H9 (cell line): ENCODE measurements at regions not wholly inside any gene's neighbourhood (a gene's known extent, or its start where the extent isn't known, plus 50 kb on each side); places are given as distances from the start of the nearest gene placed in this dataset.

Experiments
- DNase-seq: peaks from one replicate; pipeline ENCODE4 v3.0.0-alpha.2; 2017
- H2AFZ ChIP-seq: one replicate; pipeline ENCODE4 v1.6.1; 2013; ENCODE audit warnings: mild to moderate bottlenecking, low read length, control low read depth, moderate library complexity
- H2AK5ac ChIP-seq: 2 replicates; pipeline ENCODE4 v1.6.1; 2013; ENCODE audit warnings: low read length, control low read depth, mixed read lengths; ENCODE audit not compliant: insufficient read length
- H2BK120ac ChIP-seq: one replicate; pipeline ENCODE4 v1.6.1; 2013; ENCODE audit warnings: low read depth, mild to moderate bottlenecking, low read length, control low read depth, inconsistent platforms; ENCODE audit not compliant: poor library complexity, severe bottlenecking
- H2BK12ac ChIP-seq: 2 replicates; pipeline ENCODE4 v1.6.1; 2013; ENCODE audit warnings: low read length, control low read depth, mixed read lengths, low read depth; ENCODE audit not compliant: insufficient read length
- H2BK15ac ChIP-seq: 2 replicates; pipeline ENCODE4 v1.6.1; 2013; ENCODE audit warnings: low read depth, low read length, control low read depth
- H2BK20ac ChIP-seq: one replicate; pipeline ENCODE4 v1.6.1; 2013; ENCODE audit warnings: low read depth, mild to moderate bottlenecking, low read length, control low read depth, inconsistent platforms; ENCODE audit not compliant: poor library complexity, severe bottlenecking
- H2BK5ac ChIP-seq: 2 replicates; pipeline ENCODE4 v1.6.1; 2013; ENCODE audit warnings: low read length, control low read depth, mixed read lengths; ENCODE audit not compliant: insufficient read length
- H3K14ac ChIP-seq: 2 replicates; pipeline ENCODE4 v1.6.1; 2013; ENCODE audit warnings: low read length, control low read depth; ENCODE audit not compliant: insufficient read depth
- H3K18ac ChIP-seq: 2 replicates; pipeline ENCODE4 v1.6.1; 2013; ENCODE audit warnings: low read depth, mild to moderate bottlenecking, mixed read lengths, low read length, control low read depth; ENCODE audit not compliant: insufficient read length
- H3K23ac ChIP-seq: 2 replicates; pipeline ENCODE4 v1.6.1; 2013; ENCODE audit warnings: low read length, control low read depth, mixed read lengths, low read depth; ENCODE audit not compliant: insufficient read length
- H3K23me2 ChIP-seq: 2 replicates; pipeline ENCODE4 v1.6.1; 2013; ENCODE audit warnings: low read depth, mild to moderate bottlenecking, mixed read lengths, low read length, control low read depth; ENCODE audit not compliant: insufficient read length, poor library complexity, severe bottlenecking
- H3K27ac ChIP-seq: 2 replicates; pipeline ENCODE4 v1.5.1; 2013; ENCODE audit warnings: low read length, control low read depth, mixed read lengths, low read depth; ENCODE audit not compliant: insufficient read length
- H3K27me3 ChIP-seq: 2 replicates; pipeline ENCODE4 v1.6.1; 2013; ENCODE audit warnings: low read length, control low read depth, inconsistent platforms; ENCODE audit not compliant: insufficient read depth
- H3K4ac ChIP-seq: 2 replicates; pipeline ENCODE4 v1.6.1; 2013; ENCODE audit warnings: low read depth, mild to moderate bottlenecking, control low read depth, inconsistent platforms, low read length, moderate library complexity
- H3K4me1 ChIP-seq: 2 replicates; pipeline ENCODE4 v1.6.1; 2013; ENCODE audit warnings: low read length, control low read depth, inconsistent platforms; ENCODE audit not compliant: insufficient read depth
- H3K4me2 ChIP-seq: 2 replicates; pipeline ENCODE4 v1.6.1; 2013; ENCODE audit warnings: low read length, control low read depth, mixed read lengths; ENCODE audit not compliant: insufficient read length, insufficient read depth
- H3K56ac ChIP-seq: 2 replicates; pipeline ENCODE4 v1.6.1; 2013; ENCODE audit warnings: low read depth, mild to moderate bottlenecking, mixed read lengths, low read length, control low read depth; ENCODE audit not compliant: insufficient read length
- H3K79me1 ChIP-seq: 2 replicates; pipeline ENCODE4 v1.6.1; 2013; ENCODE audit warnings: low read depth, mild to moderate bottlenecking, moderate library complexity, low read length, control low read depth, inconsistent platforms; ENCODE audit not compliant: insufficient read depth, poor library complexity, severe bottlenecking
- H3K79me2 ChIP-seq: 2 replicates; pipeline ENCODE4 v1.6.1; 2013; ENCODE audit warnings: low read length, control low read depth, inconsistent platforms; ENCODE audit not compliant: insufficient read depth
- H3K9ac ChIP-seq: 2 replicates; pipeline ENCODE4 v1.6.1; 2013; ENCODE audit warnings: low read length, control low read depth, mixed read lengths; ENCODE audit not compliant: insufficient read length; ENCODE audit errors: extremely low read depth
- H3K9me3 ChIP-seq: one replicate; pipeline ENCODE4 v1.6.1; 2013; ENCODE audit warnings: low read depth, low read length, inconsistent platforms; ENCODE audit not compliant: control insufficient read depth
- H3T11ph ChIP-seq: one replicate; pipeline ENCODE4 v1.6.1; 2013; ENCODE audit warnings: mild to moderate bottlenecking, low read length, control low read depth, inconsistent platforms
- H4K20me1 ChIP-seq: one replicate; pipeline ENCODE4 v1.6.1; 2013; ENCODE audit not compliant: control insufficient read depth, insufficient read length, insufficient read depth
- H4K5ac ChIP-seq: 2 replicates; pipeline ENCODE4 v1.6.1; 2013; ENCODE audit warnings: low read depth, mild to moderate bottlenecking, mixed read lengths, low read length, control low read depth; ENCODE audit not compliant: insufficient read length
- H4K8ac ChIP-seq: replicated peaks from 2 replicates; pipeline ENCODE4 v1.6.1; 2013; ENCODE audit warnings: low read length, control low read depth, mixed read lengths, low read depth; ENCODE audit not compliant: insufficient read length
- H4K91ac ChIP-seq: 2 replicates; pipeline ENCODE4 v1.6.1; 2013; ENCODE audit warnings: low read depth, mild to moderate bottlenecking, moderate library complexity, mixed read lengths, low read length, control low read depth; ENCODE audit not compliant: insufficient read length
- H3K27ac Mint-ChIP-seq, 3 experiments: 2 replicates in 2 of 3; 3 replicates in 1 of 3; pipeline ENCODE4 v1.8.0; 2020 to 2021; ENCODE audit warnings: mixed read lengths in 3 of 3, mild to moderate bottlenecking in 1 of 3, moderate library complexity in 1 of 3
- H3K27me3 Mint-ChIP-seq: 2 replicates; pipeline ENCODE4 v1.8.0; 2021; ENCODE audit warnings: low read depth, mild to moderate bottlenecking, moderate library complexity, mixed read lengths
- H3K36me3 Mint-ChIP-seq, 3 experiments: 2 replicates in 2 of 3; 3 replicates in 1 of 3; pipeline ENCODE4 v1.8.0; 2020 to 2021; ENCODE audit warnings: low read depth in 3 of 3, mixed read lengths in 3 of 3; ENCODE audit not compliant: insufficient read depth in 1 of 3
- H3K4me1 Mint-ChIP-seq, 2 experiments: 2 replicates each; pipeline ENCODE4 v1.8.0; 2020; ENCODE audit warnings: mixed read lengths in 2 of 2
- H3K4me3 Mint-ChIP-seq, 2 experiments: 2 replicates in 1 of 2; 3 replicates in 1 of 2; pipeline ENCODE4 v1.8.0; 2020 to 2021; ENCODE audit warnings: mild to moderate bottlenecking in 2 of 2, mixed read lengths in 2 of 2, moderate library complexity in 1 of 2
- H3K9me3 Mint-ChIP-seq, 2 experiments: 2 replicates in 1 of 2; 3 replicates in 1 of 2; pipeline ENCODE4 v1.8.0; 2020; ENCODE audit warnings: mild to moderate bottlenecking in 2 of 2, mixed read lengths in 2 of 2, moderate library complexity in 1 of 2
- WGBS: extraction: QIAGEN DNeasy Blood & Tissue Kit; methylation state at CpG from one replicate; pipeline ENCODE4 v1.1.7; 2013; ENCODE audit warnings: missing lambda C conversion rate, low lambda C conversion rate, mixed read lengths; ENCODE audit not compliant: insufficient read length; ENCODE audit errors: extremely low coverage; 5-methylcytosine and 5-hydroxymethylcytosine counted together
- TF ChIP-seq, protein P1 (sequence below): fragments of 200-600 bp; sonication (generic); conservative IDR thresholded peaks from 3 replicates; pipeline ENCODE4 v1.8.0; 2021; ENCODE audit warnings: antibody characterized with exemption, mild to moderate bottlenecking

DNA sequence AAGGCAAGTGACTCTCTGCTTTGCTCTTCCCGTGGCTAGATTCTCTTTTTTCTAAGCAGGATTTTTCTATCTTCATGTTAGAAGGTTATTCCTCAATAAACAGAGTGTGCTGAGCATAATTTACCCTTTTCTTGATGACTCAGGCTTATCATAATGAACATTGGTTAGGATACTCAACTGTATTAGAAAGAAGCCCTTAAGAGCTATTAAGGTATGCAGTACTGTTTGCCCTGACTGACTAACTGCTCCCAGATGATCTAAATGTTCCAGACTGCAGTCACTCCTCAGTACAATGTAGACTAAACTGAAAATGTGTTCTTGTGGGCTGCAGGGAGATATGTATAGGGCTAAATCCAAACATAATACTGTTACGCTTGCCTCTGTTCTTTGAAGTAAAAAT lies 687.8 kb downstream of the NUP35 start:
- no peak overlapping the region for H3K9ac ChIP-seq
- H3K27ac ChIP-seq = no peak overlapping the region
- no peak overlapping the region for H2BK5ac ChIP-seq
- no peaks in the 10 kb centered on the region for H3K79me1 ChIP-seq
- TF ChIP-seq, protein P1, sequence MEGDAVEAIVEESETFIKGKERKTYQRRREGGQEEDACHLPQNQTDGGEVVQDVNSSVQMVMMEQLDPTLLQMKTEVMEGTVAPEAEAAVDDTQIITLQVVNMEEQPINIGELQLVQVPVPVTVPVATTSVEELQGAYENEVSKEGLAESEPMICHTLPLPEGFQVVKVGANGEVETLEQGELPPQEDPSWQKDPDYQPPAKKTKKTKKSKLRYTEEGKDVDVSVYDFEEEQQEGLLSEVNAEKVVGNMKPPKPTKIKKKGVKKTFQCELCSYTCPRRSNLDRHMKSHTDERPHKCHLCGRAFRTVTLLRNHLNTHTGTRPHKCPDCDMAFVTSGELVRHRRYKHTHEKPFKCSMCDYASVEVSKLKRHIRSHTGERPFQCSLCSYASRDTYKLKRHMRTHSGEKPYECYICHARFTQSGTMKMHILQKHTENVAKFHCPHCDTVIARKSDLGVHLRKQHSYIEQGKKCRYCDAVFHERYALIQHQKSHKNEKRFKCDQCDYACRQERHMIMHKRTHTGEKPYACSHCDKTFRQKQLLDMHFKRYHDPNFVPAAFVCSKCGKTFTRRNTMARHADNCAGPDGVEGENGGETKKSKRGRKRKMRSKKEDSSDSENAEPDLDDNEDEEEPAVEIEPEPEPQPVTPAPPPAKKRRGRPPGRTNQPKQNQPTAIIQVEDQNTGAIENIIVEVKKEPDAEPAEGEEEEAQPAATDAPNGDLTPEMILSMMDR = no peak
- H3K23me2 ChIP-seq = no peaks in the 10 kb centered on the region
- no peak overlapping the region for H2AK5ac ChIP-seq
- H3K9me3 Mint-ChIP-seq = no peaks in the 10 kb centered on the region; a peak in 1 of 5 replicates
- no peak overlapping the region for H3K4ac ChIP-seq
- no peak overlapping the region for H3K14ac ChIP-seq
- H4K8ac ChIP-seq = no peak overlapping the region
- WGBS = no CpG with 5 or more reads among the region's 2 CpGs
- H2AFZ ChIP-seq = no peak overlapping the region
- H3K4me1 Mint-ChIP-seq = no peaks in the 10 kb centered on the region
- H3K27me3 ChIP-seq = no peaks in the 10 kb centered on the region
- no peak overlapping the region for H2BK120ac ChIP-seq
- H4K20me1 ChIP-seq = no peaks in the 10 kb centered on the region
- no peak overlapping the region for H3K56ac ChIP-seq
- no peaks in the 10 kb centered on the region for H3K27me3 Mint-ChIP-seq
- H3K36me3 Mint-ChIP-seq = no peaks in the 10 kb centered on the region
- no peak overlapping the region for H3T11ph ChIP-seq
- no peak overlapping the region for H2BK12ac ChIP-seq
- H3K27ac Mint-ChIP-seq = no peak overlapping the region
- no peak overlapping the region for H2BK20ac ChIP-seq
- no peak overlapping the region for H3K23ac ChIP-seq
- H4K5ac ChIP-seq = no peak overlapping the region
- H3K4me2 ChIP-seq = no peak overlapping the region
- no peak overlapping the region for H3K4me3 Mint-ChIP-seq
- H3K18ac ChIP-seq = no peak overlapping the region
- no peak overlapping the region for H4K91ac ChIP-seq
- no peak for DNase-seq
- H2BK15ac ChIP-seq = no peak overlapping the region
- H3K4me1 ChIP-seq = no peaks in the 10 kb centered on the region
- H3K9me3 ChIP-seq = no peaks in the 10 kb centered on the region
- H3K79me2 ChIP-seq = no peaks in the 10 kb centered on the region
